NCI-H1105 (cell line): ENCODE measurements at regions not wholly inside any gene's neighbourhood (a gene's known extent, or its start where the extent isn't known, plus 50 kb on each side); places are given as distances from the start of the nearest gene placed in this dataset.
"Not testable (repeated sequence)": the region's sequence is repeated elsewhere in the genome, so short reads cannot be mapped to it uniquely, and the experiment has no call there.

Experiments used
- DNase-seq: peaks from one replicate; lab custom pipeline; 2025; lab: John Stamatoyannopoulos, UW

DNA sequence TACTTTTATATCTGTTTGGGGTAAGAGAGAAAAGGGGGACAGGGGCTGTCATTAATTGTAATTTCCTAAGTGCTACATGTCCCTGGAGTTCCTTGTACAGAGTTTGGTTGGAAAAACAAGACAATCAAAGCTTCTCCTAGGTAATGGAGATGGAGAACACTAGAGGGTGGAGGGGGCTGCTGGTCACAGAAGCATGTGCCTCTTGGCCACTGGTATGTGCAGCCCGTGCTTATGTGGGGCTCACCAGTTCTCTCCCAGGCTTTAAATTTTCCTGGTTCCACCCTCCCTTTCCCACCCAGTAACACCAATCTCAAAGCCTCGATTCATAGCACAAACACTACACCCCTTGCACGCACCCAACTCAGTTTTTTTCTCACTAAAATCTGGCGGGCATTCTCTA, 165.6 kb downstream of the SAMD5 start:
- DNase-seq: no peak

DNA sequence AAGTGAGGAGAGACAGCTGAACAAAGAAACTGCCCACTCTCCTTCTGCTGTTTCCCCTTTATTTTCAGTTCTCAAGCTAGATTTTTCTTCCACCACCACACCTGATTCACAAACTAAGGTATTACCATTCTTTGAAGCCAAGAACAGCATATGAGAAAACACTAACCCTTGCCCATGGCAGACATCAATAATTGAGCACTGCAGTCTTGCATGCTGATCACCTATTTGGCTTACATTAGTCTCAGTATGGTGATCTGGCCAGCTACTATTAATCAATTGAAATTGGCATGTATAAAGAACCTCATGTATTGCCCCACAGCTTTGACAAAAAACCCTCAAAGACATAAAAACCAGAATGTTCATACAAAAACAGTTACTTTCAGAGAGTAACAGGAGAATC, 166.3 kb downstream of the SAMD5 start:
- no peak for DNase-seq

DNA sequence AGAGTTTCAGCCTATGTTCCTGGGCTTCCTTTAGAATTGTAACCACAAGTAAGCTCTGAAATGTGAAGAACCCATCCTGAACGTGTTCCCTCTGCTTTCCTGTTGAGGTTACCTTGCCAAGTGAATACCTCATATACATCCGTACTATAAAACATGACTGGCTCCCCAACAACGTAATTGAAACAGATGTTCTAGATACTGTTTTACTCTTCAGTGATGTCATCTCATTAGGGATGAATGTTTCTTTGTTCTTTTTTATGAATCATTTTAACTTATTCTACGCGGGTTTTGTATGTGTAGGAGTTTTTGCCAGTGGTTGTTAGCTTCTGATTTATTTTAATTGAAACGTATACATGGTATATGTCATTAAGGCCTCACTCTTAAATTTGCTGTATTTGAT, 166.8 kb downstream of the SAMD5 start:
- DNase-seq: no peak

DNA sequence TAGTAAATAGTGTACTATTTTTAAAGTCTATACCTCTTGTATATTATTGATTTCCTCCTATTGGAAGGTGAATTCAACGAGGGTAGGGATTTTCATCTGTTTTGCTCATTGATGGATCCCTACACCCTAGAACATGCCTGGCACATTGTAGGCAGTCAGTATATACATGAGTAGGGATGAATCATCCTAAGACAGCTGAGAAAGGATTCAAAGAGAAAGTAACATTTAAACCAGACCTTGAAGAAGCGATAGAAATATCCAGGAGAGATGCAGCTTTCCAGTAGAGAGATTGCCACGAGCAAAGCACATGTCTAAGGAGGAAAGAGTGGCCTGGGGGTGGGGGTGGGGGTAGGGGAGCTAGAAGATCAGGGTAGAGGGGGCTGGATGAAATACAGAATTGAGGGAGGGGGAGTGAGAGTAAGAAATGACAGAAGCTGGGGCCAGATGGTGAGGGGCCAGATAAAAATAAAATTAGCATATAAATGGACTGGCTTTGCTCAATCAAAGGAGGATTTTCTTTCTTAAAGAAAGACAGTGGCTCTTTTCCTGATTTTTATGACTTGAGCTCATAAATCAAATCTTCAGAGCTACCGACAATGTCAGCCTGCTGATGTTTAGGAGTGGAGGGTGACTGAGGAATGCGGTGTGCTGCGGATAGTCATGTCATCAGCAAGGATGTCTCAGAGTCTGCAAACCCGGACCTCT, 168.2 kb downstream of the SAMD5 start:
- no peak for DNase-seq

DNA sequence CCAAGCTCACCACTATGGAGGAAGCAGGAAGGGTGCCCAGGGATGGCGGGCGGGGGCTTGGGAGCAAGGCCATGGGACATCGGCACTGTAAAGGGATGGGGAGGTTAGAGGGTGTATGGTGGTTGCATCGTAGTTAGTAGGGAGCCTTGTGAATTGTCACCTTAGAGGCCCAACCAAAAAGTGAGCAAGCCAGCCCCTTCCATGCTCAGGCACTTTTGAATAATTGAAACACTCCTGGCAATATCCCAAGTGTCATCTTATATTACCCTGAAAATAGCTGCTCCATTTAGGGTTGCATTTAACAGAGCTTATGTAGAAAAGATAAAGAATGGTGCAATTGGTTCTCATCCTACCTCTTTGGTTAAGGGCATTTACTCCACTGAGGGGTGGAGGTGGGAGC, 169.2 kb downstream of the SAMD5 start:
- DNase-seq: peak; percentile 1

DNA sequence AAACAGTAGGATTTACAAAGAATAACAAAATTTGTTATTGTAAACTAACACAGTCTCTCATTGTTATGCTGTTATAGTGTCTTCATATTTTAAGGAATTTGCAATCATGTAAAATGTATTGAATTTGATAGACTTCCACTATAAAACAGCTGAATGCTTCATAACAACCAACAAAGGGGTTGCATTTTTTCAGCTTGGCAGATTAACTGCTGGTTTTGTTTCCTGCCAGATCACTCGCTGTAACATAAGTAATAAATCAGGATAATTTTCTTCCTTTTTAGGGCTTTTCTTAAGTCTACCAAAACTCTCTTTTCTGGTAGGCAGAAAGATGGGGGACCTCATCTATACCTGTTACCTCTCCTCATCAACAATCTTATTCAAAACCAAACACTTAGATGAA, 169.8 kb downstream of the SAMD5 start:
- no peak for DNase-seq

DNA sequence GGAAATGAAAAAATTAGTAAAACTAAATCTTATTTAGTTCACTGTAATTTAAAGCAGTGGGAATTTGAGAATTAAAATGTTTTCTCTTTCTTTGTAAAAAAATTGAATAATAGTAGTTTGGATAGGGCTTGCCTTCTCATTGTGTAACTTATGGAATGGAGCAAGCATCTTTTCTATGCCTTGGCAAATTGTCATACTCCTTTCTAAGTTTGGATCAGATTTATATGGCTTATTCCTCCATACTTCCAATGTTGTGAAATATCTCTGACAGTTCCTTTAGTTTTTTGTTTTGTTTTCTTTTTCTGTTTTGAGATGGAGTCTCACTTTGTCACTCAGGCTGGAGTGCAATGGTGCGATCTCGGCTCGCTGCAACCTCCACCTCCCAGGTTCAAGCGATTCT, 176.4 kb downstream of the SAMD5 start:
- no peak for DNase-seq

DNA sequence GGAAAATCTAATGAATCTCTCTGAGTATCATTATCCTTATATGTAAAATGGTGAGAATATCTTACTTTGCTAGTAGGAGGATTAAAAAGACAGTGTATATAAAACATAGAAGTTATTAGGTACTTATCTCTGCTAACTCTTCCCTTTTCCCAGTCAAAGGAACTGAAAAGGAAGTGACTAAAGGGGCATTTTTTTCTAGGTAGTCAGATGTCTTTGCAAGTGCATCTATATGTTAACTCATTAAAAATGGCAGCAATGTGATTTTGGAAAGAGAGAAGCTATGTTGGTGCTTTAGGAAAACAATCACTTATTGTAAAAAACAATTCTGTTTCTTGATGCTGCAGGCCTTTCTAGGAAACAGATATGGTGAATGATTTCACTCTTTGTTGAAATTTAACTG, 180.9 kb downstream of the SAMD5 start:
- no peak for DNase-seq

DNA sequence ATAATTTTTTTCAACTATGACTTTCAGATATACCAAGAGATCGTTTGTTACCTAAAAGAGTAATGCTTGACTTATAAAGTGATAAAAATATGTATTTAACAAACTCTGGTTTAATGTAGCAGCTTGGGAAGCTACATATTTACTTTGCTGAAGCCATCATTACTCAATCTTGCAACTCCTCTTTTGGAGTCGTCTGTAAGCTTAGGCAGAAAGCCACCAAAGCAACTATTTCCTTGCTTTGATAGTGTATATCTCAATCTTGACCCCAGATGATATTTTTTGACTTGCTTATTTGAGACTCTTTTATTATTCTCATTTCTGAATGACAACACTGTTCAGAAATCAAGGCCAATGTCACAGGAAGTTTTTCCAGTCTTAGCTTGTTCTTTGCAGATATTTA, 183.0 kb downstream of the SAMD5 start:
- DNase-seq: no peak

DNA sequence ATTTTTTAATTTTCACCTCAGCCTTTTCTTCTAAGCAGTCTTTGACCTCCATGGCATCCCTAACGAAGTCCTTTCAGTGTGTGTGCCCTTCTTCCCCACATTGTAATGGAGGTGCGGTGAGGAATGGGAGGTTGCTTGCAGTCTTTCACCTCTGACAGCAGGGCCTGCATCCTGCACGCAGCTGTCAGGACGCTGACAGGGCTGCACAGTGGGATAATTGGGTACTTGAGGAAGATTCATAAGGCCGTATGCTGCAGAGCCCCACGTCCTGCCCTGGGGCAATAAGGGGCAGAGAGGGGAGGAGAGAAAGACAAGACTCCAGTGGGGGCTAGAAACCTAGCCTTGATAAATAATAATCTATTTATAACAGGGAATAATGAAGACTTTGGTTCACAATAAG, 184.7 kb downstream of the SAMD5 start:
- DNase-seq: peak; percentile 24

DNA sequence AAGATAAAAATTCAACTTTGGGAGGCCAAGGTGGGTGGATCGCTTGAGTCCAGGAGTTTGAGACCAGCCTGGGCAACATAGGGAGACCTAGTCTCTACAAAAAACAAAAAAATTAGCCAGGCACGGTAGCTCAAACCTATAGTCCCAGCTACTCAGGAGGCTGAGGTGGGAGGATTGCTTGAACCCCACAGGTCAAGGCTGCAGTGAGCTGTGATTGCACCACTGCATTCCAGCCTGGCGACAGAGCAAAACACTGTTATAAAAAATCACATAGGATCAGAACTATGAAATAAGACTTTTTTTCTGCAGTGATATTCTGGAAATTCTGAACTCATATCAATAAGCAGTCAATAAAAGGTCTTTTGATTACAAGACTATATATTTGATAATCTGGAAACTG, 186.1 kb downstream of the SAMD5 start:
- DNase-seq: not testable (repeated sequence)

DNA sequence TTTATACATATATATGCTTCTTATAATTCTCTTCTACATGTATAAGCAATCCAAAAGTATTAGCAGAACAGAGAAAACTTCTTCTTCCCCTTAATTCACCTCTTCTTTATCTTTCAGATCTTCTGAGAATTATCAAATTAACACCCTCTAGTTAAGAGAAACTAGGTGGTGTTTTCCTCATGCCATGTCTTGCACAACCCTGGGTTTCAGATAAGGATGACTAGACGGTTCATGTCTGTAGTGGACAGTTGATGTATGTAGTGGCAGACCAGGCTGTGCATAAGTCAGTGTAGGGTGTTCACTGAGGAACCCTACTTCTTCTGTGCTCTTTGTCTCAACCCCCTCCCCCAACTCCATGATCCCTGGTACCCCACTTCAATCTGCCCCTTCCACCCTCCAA, 187.3 kb downstream of the SAMD5 start:
- no peak for DNase-seq

DNA sequence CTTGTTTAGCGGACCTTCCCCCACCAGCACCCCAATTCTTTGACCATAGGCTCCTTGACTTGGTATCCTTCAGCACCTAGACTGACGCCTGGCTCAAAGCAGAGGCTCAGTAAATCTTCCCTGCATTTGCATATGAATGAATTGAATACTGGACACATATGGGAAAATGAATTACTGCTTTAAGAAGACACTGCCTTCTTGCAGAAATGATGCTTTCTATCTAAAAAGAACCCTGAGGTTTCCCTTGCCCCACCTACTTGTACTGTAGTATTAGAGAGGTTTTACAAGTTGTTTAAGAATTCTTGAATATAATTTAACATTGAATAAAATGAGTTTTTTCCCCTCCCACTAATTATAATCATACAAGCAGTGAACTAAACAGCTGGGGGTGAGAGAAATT, 190.7 kb downstream of the SAMD5 start:
- no peak for DNase-seq

DNA sequence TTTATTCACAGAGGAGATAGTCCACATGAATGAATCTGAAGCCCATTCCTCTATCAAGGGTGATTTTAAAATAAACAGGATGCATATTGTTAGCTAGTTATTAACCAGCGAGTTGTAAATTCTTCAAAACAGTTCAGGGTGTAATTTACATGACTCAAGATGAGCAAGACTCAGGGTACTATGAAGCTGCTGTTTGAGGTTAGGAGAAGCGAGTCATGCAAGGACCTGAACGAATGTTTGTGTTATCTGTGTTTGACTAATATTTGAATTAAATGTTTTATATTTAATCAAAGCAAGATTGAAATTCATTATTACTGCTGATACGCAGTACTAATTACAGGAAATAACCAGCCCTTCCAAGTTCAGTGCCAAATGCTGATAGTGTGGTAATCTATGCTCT, 191.1 kb downstream of the SAMD5 start:
- no peak for DNase-seq

DNA sequence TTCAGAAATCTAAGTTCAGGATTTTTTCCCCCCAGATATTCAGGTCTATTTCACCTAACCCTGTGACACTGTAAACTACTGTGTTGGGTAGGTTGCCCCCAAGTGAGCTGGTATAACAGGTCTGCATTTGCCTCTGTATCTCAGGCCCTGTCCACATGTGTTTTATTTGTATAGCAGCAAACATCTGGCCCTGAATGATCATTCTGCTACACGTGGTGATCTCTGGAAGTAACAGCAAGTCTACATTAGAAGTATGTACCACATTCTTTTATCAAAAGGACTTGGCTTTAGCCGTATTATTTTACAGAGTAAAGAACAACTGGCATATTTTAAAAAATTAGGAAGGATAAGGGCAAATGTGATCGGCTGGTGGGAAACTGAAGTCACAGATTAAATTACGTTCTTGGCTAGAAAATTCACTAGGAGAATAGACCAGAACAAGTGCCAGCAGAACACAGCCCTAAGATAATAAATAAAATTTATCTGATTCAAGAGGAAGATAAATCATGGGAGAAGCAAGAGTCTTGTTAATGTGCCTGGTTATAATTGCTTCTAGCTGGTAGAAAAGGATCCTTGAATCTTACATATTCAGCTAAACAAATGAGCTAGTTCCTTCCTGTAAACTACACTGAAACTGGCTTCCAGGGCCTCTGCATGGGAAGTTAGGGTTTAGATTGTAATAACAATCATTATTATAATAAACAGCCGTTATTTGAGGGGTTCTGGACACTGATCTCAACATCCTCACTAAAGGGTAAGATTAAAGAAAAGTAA, 192.1 kb downstream of the SAMD5 start:
- DNase-seq: no peak

DNA sequence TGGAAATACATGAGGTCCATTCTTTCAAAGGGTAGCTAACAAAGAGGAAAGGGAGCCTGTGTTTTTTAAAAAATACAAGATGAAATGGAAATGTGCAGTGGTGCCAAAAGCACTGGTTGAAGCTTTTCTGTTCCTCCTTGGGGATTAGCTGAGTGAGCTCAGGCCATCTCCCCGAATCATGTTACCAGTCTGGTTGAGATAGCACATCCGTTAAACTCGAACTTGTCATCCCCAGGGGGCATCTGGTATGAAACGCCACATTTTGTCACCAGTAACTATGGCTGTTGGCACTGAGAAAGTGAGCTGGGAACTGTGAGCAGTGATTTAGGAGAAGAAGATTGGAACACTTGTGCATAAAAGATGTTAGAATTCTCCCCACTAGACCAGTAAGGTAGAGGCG, 196.2 kb downstream of the SAMD5 start:
- DNase-seq: no peak

DNA sequence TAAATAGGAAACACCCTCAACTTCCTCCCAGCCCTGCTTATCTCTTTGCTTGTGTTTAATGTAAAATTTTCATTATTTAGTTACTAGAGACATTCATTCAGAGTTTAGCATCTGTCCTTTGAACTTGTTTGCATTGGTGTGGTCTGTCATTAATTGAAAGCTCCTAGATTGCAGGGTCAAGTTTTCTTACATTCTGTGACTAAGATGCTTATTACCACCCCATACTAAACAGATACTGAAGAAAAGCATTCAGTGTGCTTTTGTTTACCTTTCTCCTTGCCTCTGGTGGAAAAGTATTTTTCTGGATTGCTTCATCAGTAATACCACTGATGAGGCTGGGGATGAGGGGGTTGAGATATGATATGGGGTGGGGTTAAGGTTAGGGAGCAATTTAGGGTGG, 199.0 kb downstream of the SAMD5 start:
- no peak for DNase-seq

DNA sequence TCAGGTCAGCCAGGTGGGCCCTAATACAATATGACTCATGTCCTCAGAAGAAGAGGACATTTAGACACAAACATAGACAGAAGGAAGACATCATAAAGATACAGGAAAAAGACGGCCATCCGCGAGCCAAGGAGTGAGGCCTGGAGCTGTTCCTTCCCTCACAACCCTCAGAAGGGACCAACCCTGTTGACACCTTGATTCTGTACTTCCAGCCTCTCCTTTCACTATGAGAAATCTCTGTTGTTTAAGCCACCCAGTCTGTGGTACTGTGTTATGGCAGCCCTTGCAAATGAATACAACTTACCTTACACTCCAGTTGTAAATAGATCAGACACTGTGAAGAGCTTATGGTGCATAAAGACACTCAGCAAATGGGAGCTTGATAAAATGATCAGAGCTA, 199.7 kb downstream of the SAMD5 start:
- no peak for DNase-seq

DNA sequence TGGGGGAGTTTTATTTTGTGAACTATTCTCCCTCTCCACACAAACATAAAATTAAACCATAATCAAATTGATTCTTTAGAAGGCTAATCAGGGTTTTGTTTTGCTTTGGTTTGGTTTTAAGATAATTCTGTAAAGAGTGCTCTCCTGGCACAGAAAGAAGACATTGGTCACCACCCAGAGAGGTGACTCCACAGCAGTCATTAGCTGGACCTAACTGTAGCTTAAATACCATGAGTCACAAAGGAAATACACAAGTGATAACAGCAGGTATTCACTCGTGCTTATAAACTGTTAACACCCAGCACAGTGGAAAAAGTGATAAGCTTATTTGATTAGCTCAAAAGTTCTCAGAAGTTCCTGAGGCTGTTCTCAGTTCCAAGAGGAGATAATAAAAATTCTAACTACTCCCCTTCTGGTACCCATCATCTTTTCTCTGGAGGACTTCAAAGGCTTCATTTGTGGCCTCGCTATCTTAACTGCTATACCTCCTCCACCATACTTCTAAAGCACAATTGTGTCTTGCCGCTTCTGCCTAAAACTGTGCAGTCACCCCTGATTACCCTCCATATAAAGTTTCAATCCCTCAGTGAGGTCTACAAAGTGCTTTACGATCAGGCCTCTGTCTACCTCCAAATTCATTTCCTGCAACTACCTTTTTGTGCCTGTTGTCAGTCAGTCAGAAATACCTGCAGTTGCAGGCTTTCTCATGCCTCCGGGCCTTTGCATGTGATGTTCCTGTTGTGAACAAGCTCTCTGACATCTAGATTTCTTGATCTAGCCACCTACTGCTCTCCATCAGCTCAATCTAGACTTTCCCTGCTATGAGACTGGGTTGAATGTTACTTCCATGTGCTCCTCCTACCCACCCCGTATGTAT, 201.1 kb downstream of the SAMD5 start:
- DNase-seq: no peak

DNA sequence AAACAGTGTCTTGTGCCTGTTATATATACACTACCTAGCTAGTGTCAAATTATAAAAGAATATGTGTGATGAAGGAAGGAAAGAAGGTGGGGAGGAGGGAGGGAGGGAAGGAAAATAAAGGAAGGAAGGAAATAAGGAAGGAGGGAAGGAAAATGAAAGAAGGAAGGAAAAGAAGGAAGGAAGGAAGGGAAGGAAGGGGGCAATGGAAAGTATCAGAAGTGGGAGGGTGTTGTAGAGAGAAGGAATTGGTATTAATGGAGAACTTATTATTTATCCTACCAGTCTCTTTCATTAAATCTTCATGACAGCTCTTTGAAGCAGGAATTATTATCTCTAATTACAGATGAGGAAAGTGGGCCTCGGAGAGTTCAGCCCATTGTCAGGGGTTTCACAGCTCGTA, 202.4 kb downstream of the SAMD5 start:
- no peak for DNase-seq

DNA sequence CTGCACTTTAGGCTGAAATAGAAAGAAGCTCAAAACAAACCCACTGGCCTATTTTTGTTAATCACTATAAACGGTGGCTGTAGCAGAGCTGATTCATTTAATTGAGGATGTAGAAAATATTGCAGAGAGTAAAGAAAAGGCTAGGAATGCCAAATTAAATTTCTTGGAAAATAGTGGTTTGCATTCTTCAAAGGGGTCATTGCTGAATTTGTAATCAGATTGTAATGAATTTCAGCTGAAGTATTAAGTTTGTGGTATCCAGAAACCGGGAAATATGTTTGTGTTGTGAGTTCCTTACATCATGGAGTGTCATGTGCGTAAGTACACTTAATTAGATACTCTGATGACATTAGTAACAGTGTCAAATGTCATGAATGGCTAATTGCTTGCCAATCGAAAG, 203.0 kb downstream of the SAMD5 start:
- no peak for DNase-seq

DNA sequence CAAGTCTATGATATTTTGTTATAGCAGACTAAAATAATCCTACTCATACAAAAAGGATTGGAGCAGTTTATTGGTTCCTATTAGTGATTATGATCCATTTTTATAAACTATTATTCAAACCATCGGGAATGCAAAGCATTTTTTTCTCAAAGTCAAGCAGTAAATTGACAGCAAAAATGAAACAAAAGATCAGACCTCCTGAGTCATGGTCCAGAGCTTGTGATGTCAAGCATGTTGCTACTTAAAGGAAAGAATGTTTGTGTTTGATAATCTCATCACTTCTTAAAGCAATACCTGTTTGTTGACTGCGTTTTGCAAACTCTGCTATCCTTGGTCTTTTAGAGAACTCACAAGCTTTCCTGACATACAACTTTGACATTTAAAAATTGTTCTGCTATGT, 204.4 kb downstream of the SAMD5 start:
- no peak for DNase-seq

DNA sequence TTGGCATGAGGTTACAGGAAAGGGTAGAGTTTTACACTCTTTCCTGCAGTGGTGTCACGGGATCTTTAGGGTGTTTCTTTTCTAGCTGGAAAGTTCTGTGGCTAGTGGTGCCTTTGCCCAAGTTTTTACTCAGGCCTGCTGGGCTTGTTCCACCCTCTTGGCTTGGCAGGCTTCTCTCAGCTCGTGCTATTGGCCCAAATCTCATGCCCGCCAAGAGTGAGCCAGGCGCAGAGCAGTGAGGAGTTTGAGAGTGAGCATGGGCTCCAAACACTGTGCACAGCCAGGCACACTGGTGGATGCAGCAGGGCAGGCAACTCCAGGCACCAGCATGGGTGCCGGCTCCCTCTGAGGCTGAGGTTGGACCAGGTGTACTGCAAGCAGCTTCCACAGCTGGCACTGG, 206.5 kb downstream of the SAMD5 start:
- DNase-seq: no peak
